T-helper 1 cell treated with Interleukin-12 subunit alpha and Interleukin-12 subunit beta and Interleukin-4 antibody, amounts not matched to agents 30 μg/mL and 1 μg/mL, for 36 hours (primary cell): ENCODE measurements at regions not wholly inside any gene's neighbourhood (a gene's known extent, or its start where the extent isn't known, plus 50 kb on each side); places are given as distances from the start of the nearest gene placed in this dataset.
"Not testable (repeated sequence)": the region's sequence is repeated elsewhere in the genome, so short reads cannot be mapped to it uniquely, and the experiment has no call there.

ENCODE experiments used
- H3K27ac Mint-ChIP-seq: one replicate; pipeline ENCODE4 v1.8.0; 2021; ENCODE audit warnings: mild to moderate bottlenecking, mixed read lengths
- H3K27me3 Mint-ChIP-seq: one replicate; pipeline ENCODE4 v1.8.0; 2021; ENCODE audit warnings: low read depth, mixed read lengths
- H3K36me3 Mint-ChIP-seq: one replicate; pipeline ENCODE4 v1.8.0; 2021; ENCODE audit warnings: low read depth, mixed read lengths
- H3K4me1 Mint-ChIP-seq: one replicate; pipeline ENCODE4 v1.8.0; 2021; ENCODE audit warnings: low read depth, mixed read lengths
- H3K4me3 Mint-ChIP-seq: one replicate; pipeline ENCODE4 v1.8.0; 2021; ENCODE audit warnings: mild to moderate bottlenecking, moderate library complexity, mixed read lengths
- H3K9me3 Mint-ChIP-seq: one replicate; pipeline ENCODE4 v1.8.0; 2021; ENCODE audit warnings: mixed read lengths

DNA sequence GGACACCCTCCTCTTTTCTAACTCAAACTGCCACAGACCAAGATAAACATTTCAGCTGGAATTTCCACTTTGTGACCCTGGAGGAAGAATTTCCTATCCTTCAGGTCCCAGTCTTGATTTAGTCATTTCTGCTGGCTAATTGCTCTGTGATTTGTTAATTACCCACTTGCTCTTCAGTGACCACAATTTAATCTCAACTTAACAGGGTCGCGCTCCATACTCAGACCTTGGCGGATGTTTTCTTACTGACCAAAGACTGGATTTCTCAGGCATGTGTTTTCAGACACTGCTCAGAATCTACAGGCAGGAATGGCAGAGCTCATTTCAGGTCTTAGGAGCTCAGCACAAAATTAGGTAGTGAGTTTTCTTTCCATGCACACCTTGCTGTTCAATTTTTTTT is 188.9 kb downstream of the ASMT start:
- no peaks in the 10 kb centered on the region for H3K27me3 Mint-ChIP-seq
- H3K9me3 Mint-ChIP-seq: no peaks in the 10 kb centered on the region
- H3K27ac Mint-ChIP-seq: no peak overlapping the region
- H3K4me3 Mint-ChIP-seq: no peak overlapping the region
- H3K4me1 Mint-ChIP-seq: no peaks in the 10 kb centered on the region
- H3K36me3 Mint-ChIP-seq: no peaks in the 10 kb centered on the region

DNA sequence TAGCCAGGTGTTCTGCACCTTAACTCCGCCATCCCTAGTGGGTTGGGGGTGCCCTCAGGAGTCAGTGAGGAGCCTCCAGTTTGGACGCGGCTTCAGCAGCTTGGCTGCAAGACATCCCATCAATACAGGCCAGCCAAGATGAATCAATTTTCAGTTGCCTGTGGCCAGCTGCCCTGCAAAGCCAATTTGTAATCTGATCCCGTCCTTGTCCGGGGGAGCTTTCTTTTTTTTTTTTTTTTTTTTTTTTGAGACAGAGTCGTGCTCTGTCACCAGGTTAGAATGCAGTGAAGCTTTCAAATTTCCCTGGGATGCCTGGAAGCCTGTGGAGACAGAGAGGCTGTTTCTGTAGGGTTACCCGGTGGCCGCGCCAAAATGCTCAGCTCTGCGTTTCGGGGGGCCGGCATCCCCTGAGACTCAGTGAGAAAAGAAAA is 192.5 kb downstream of the ASMT start:
- Mint-ChIP-seq H3K27ac (no peak overlapping the region), H3K4me1 (no peaks in the 10 kb centered on the region), H3K4me3 (no peak overlapping the region), H3K36me3 (no peaks in the 10 kb centered on the region), H3K9me3 (no peaks in the 10 kb centered on the region), H3K27me3 (no peaks in the 10 kb centered on the region)

DNA sequence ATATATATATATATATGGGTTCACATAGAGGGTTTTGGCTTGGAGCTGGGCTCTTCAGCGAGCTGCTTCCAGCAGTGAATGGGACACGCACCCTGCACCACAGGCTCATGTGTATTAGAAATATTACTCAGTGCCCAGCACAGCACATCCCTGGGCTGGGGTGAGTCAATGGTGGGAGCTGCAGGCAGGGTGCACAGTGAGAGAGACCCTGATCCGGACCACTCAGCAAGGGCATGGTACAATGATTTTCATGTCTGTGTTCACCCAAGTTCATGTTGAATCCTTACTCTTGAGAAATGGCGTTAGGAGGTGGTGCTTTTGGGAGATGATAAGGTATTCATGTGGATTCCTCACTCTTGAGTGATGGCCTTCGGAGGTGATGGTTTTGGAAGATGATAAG is 194.7 kb downstream of the ASMT start:
- Mint-ChIP-seq H3K4me1 (no peaks in the 10 kb centered on the region), H3K36me3 (no peaks in the 10 kb centered on the region), H3K27me3 (no peaks in the 10 kb centered on the region), H3K9me3 (no peaks in the 10 kb centered on the region), H3K27ac (no peak overlapping the region), H3K4me3 (no peak overlapping the region)

DNA sequence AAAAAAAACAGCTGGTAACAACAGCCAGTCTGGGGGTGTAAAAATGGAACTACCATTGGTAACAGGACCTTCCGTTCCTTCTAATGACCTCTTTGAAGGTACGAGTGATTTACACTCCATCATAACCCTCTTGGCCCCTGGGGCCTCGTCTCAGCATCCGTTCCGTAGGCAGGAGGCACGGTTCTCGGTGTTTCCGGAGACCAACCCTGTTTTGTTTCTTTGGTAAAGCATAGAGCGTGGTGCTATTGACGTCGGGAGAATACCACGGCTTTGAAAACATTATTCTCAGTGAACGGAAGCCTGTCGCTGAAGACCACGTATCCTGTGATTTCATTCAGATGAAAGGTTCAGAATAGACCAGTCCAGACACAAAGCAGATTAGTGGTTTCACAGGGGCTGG is 198.9 kb downstream of the ASMT start:
- Mint-ChIP-seq H3K36me3 (no peaks in the 10 kb centered on the region), H3K9me3 (peaks cover 7% of the 10 kb centered on the region), H3K4me3 (no peak overlapping the region), H3K27ac (no peak overlapping the region), H3K27me3 (no peaks in the 10 kb centered on the region), H3K4me1 (no peaks in the 10 kb centered on the region)

DNA sequence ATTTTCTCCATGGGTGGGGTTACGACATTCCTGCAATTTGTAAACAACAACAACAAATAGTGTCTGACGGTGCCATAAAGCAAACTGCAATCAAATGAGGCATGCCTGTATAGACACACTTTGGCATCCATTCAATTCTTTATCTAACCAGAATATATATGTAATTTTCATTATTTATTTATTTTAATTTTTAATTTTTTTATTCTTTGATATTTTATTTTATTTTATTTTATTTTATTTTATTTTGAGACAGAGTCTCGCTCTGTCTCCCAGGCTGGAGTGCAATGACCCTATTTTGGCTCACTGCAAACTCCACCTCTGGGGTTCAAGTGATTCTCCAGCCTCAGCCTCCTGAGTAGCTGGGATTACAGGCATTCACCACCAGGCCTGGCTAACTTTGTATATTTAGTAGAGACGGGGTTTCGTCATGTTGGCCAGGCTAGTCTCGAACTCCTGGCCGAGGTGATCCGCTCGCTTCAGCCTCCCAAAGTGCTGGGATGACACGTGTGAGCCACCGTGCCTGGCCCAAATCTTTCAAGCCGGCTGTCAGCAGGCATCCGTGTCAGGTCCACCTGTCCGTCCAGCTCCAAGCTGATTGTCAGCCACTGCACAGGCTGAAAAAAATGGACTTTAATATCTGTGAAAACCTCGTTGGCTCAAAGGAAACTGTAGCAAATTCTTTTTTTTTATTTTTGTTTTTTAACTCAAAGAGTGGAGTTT is 200.8 kb downstream of the ASMT start:
- Mint-ChIP-seq H3K4me1 (no peaks in the 10 kb centered on the region), H3K9me3 (peaks cover 13% of the 10 kb centered on the region), H3K36me3 (no peaks in the 10 kb centered on the region), H3K4me3 (no peak overlapping the region), H3K27ac (no peak overlapping the region), H3K27me3 (no peaks in the 10 kb centered on the region)

DNA sequence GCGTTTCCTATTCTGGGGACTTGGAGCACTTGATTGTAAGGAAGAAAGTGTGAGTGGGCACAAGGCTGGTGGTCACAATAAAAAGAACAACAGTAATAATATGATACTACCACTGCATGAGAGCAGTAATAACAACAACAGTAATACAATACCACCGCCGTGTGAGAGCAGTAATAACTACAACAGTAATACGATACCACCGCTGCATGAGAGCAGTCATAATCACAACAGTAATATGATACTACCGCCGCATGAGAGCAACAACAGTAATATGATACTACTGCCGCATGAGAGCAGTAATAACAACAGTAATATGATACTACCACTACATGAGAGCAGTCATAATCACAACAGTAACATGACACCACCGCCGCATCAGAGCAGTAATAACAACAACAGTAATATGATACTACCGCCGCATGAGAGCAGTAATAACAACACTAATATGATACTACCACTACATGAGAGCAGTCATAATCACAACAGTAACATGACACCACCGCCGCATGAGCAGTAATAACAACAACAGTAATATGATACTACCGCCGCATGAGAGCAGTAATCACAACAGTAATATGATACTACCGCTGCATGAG is 201.6 kb downstream of the ASMT start:
- not testable (repeated sequence) for H3K27me3 Mint-ChIP-seq, H3K4me3 Mint-ChIP-seq, H3K4me1 Mint-ChIP-seq, H3K36me3 Mint-ChIP-seq, H3K27ac Mint-ChIP-seq
- peaks cover 13% of the 10 kb centered on the region for H3K9me3 Mint-ChIP-seq

DNA sequence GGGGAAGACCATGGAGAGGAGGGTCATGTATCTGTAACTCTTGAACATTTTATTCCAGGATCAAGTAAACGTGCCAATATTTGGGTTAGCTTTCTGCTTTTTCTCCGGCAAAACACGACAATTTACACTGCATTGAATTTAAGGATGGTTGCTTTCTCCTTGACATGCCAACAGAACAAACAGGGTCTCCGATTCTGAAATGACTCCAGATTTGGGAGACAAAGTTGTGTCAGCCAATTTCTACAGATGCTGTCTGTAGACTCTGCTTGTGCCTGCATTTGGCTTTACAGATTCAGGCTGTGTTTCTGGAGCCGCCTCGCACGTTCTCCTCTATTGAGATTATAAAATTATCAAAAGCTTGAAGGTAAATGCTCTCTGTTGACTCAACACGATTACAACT is 207.0 kb downstream of the ASMT start:
- no peaks in the 10 kb centered on the region for H3K4me1 Mint-ChIP-seq
- H3K4me3 Mint-ChIP-seq: no peak overlapping the region
- no peak overlapping the region for H3K27ac Mint-ChIP-seq
- no peaks in the 10 kb centered on the region for H3K27me3 Mint-ChIP-seq
- H3K36me3 Mint-ChIP-seq: no peaks in the 10 kb centered on the region
- peaks cover 10% of the 10 kb centered on the region for H3K9me3 Mint-ChIP-seq

DNA sequence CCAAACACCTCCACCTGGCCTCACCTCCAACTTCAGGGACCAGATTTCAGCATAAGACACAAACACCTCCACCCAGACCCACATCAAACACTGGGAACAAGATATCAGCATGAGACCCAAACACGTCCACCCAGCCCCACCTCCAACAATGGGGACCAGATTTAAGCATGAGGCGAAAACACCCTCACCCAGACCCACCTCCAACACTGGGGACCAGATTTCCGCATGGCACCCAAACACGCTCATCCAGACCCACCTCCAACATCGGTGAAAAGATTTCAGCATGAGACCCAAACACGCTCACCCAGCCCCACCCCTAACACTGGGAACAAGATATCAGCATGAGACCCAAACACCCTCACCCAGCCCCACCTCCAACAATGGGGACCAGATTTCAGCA is 210.0 kb downstream of the ASMT start:
- no peaks in the 10 kb centered on the region for H3K4me1 Mint-ChIP-seq
- H3K36me3 Mint-ChIP-seq: no peaks in the 10 kb centered on the region
- no peak overlapping the region for H3K4me3 Mint-ChIP-seq
- peaks cover 3% of the 10 kb centered on the region for H3K9me3 Mint-ChIP-seq
- H3K27ac Mint-ChIP-seq: no peak overlapping the region
- no peaks in the 10 kb centered on the region for H3K27me3 Mint-ChIP-seq

DNA sequence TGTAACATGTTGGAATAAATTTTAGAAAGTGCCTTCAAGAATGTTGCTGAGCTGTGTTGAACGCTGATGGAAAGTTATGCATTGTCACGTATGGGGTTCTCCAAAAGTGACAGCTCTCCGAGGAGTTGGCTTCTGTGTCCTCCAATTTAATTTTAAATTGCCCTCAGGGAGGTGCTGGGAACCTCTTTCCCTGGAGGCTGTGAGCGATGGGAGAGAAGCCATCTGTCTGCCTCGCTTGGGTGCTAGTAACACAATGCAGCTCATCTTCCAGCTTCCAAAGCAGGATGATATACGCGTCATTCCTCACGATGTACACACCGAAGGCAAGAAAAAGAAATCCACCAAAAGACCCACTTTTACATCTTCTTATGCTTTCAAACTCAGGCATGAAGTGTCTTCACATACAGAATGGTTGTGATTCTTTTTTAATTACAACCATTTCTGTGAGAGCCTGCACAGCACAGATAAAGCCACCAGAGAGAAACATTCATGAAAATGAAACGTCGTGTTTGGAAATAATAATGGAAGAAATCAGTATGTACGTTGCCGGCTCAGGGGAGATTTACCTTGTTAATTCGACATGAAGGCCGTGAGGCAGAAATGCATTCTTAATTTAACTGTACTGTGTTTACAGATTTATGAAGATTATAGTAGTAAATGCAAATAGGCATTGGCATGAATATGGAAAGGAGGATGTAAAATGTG is 218.9 kb downstream of the ASMT start:
- Mint-ChIP-seq H3K4me3 (no peak overlapping the region), H3K4me1 (no peaks in the 10 kb centered on the region), H3K36me3 (no peaks in the 10 kb centered on the region), H3K9me3 (peaks cover 29% of the 10 kb centered on the region), H3K27me3 (no peaks in the 10 kb centered on the region), H3K27ac (no peak overlapping the region)

DNA sequence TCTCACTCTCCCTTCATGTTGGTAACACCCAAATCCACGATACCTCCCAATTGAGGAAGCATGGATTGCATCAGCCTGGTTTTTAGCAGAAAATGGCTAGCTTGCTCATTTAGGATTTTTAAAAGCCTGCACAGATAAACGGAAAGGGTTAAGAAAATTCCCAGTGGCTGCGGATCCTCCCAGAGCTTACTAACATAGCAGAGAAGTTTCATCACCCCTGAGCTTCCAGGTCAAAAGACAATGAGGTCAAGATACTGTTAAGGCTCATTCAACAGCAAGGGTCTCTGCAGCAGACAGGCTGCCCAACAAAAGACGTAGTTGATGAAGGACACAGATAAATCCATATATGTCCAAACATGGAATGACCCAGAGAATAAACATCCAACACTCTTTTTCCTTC is 220.2 kb downstream of the ASMT start:
- Mint-ChIP-seq H3K27ac (no peak overlapping the region), H3K4me3 (no peak overlapping the region), H3K4me1 (no peaks in the 10 kb centered on the region), H3K9me3 (peaks cover 32% of the 10 kb centered on the region), H3K36me3 (no peaks in the 10 kb centered on the region), H3K27me3 (no peaks in the 10 kb centered on the region)

DNA sequence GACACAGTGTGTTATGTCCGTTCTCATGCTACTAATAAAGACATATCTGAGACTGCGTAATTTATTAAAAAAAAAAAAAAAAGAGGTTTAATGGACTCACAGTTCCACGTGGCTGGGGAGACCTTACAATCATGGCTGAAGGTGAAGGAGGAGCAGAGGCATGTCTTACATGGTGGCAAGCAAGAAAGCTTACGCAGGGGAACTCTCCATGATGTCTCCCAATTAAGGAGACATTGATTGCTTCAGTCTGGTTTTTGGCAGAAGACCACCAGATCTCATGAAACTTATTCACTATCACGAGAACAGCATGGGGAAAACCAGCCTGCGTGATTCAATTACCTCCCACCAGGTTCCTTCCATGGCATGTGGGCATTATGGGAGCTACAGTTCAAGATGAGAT is 221.8 kb downstream of the ASMT start:
- H3K4me1 Mint-ChIP-seq: no peaks in the 10 kb centered on the region
- no peaks in the 10 kb centered on the region for H3K27me3 Mint-ChIP-seq
- peaks cover 33% of the 10 kb centered on the region for H3K9me3 Mint-ChIP-seq
- no peak overlapping the region for H3K4me3 Mint-ChIP-seq
- no peak overlapping the region for H3K27ac Mint-ChIP-seq
- no peaks in the 10 kb centered on the region for H3K36me3 Mint-ChIP-seq

DNA sequence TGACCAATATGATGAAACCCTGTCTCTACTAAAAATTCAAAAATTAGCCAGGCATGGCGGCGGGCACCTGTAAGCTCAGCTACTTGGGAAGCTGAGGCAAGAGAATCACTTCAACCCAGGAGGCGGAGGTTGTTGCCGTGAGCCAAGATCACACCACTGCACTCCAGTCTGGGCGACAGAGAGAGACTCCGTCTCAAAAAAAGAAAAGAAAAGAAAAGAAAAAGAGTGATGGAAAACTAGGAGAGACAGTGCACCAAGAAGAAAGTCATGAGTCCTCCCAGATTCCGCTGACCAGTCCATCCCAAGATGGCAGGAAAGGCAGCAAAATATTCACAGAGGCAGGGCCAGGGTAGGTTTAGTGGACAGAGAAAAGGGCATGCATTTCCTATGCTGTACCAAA is 226.9 kb downstream of the ASMT start:
- H3K27ac Mint-ChIP-seq: no peak overlapping the region
- H3K27me3 Mint-ChIP-seq: no peaks in the 10 kb centered on the region
- peaks cover 20% of the 10 kb centered on the region for H3K9me3 Mint-ChIP-seq
- H3K36me3 Mint-ChIP-seq: no peaks in the 10 kb centered on the region
- no peak overlapping the region for H3K4me3 Mint-ChIP-seq
- H3K4me1 Mint-ChIP-seq: no peaks in the 10 kb centered on the region

DNA sequence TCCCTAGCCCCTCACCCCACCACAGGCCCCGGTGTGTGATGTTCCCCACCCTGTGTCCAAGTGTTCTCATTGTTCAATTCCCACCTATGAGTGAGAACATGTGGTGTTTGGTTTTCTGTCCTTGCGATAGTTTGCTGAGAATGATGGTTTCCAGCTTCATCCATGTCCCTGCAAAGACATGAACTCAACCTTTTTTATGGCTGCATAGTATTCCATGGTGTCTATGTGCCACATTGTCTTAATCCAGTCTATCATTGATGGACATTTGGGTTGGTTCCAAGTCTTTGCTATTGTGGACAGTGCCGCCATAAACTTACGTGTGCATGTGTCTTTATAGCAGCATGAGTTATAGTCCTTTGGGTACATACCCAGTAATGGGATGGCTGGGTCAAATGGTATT is 232.1 kb downstream of the ASMT start:
- not testable (repeated sequence) for H3K27me3 Mint-ChIP-seq, H3K4me3 Mint-ChIP-seq, H3K36me3 Mint-ChIP-seq, H3K27ac Mint-ChIP-seq, H3K4me1 Mint-ChIP-seq, H3K9me3 Mint-ChIP-seq

DNA sequence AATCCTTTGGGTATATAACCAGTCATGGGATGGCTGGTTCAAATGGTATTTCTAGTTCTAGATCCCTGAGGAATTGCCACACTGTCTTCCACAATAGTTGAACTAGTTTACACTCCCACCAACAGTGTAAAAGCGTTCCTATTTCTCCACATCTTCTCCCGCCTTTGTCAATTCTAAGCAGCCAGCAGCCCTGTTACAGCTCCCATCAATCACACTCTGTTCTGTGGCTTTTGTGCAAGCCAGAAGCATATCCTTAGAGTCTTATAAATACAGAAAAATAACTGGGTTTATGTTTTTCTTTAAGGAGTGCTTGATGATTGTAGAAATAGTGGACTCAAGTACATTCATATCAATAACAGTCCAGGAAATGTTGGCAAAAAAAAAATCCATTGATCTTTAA is 232.9 kb downstream of the ASMT start:
- not testable (repeated sequence) for H3K4me1 Mint-ChIP-seq, H3K36me3 Mint-ChIP-seq, H3K4me3 Mint-ChIP-seq, H3K27me3 Mint-ChIP-seq, H3K27ac Mint-ChIP-seq, H3K9me3 Mint-ChIP-seq

DNA sequence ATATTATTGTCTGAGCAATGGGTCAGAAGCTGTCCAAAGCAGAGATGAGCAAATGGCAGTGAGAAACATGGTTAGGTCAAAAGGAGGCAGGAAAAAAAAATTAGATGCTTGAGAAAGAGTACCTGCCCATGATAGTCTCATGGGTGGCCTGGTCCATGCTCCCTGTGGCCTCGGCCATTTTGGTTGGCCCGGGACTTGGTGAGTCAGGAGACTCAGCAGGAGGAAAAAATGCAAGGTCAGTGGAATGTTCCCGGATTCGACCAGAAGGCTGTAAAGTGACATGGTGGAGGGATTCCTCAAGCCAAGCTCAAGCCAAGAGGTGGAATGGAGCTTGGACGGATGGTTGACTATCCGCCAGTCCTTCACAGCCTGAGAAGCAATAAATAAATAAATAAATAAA is 236.7 kb downstream of the ASMT start:
- H3K27me3 Mint-ChIP-seq: no peaks in the 10 kb centered on the region
- no peak overlapping the region for H3K4me3 Mint-ChIP-seq
- H3K9me3 Mint-ChIP-seq: no peaks in the 10 kb centered on the region
- no peaks in the 10 kb centered on the region for H3K4me1 Mint-ChIP-seq
- no peak overlapping the region for H3K27ac Mint-ChIP-seq
- no peaks in the 10 kb centered on the region for H3K36me3 Mint-ChIP-seq
